ENCODE measurements at regions not wholly inside any gene's neighbourhood (a gene's known extent, or its start where the extent isn't known, plus 50 kb on each side); places are given as distances from the start of the nearest gene placed in this dataset.
A peak's percentile ranks its signal among the peaks of the same experiment; 100 is the strongest.

DNA sequence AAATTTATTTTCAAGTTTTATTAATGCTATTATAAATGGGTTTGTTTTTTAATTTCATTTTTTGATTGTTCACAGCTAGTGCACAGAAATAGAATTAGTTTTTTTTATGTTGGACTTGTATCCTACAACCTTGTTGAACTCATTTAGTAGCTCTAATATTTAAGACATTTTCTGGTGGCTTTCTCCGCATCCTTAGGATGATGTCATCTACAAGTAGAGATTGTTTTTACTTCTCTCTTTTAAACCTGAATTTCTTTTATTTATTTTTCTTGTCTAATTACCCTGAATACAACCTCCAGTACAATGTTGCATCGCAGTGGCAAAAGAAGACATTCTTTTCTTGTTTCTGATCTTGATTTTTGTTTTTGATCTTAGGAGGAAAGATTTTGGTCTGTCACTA, 142.6 kb upstream of the PRDM1 start:
- POLR2A ChIA-PET = no interaction called here
- ATAC-seq = no peak
- Mint-ChIP-seq H3K9me3 (no peaks in the 10 kb centered on the region), H3K4me1 (peaks cover 0 to 4% (median 2%) of the 10 kb centered on the region in 4 donors), H3K27me3 (peaks cover 3 to 45% (median 13%) of the 10 kb centered on the region in 5 donors), H3K27ac (no peak overlapping the region), H3K36me3 (no peaks in the 10 kb centered on the region), H3K4me3 (no peak overlapping the region)
- no peak for DNase-seq

DNA sequence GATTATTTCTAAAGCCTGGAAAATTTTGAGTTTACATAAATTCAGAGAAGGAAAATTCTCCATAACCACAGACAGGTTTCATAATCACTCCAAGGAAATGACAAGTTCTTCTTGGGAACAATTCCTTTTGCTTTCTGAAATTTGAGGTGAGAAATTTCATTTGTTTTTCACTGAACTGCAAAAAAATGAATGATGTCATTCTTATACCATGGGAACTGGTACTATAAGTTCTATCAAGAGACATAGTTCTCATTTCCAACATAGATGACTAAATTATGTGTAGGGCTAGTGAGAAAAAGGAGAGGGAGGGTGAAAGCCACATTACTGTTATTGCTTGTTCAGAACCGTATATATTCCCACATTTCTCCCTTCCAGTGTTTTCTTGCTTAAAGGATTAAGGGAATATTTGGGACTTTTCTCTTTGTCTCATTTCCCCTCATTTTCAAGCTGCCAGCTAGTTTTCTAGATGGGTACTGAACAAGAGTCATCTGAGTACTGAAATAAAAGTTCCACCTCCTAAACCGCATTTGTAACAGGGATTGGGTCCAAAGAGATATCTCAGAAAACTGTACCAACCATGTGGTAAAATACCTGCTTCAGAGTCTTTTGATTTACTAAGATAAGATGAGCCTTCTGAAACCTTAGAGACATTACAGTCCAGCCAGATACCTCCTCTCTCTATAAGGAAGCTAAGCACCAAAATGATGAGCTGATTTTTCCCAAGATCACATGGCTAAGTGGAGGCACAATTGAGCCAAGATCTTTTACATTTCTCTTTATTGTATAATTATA, 144.3 kb upstream of the PRDM1 start:
- DNase-seq (no peak), ATAC-seq (no peak)
- no peak overlapping the region for H3K4me3 Mint-ChIP-seq
- no peaks in the 10 kb centered on the region for H3K9me3 Mint-ChIP-seq
- peaks cover 0 to 4% (median 2%) of the 10 kb centered on the region in 4 donors for H3K4me1 Mint-ChIP-seq
- H3K36me3 Mint-ChIP-seq = no peaks in the 10 kb centered on the region
- peaks cover 4 to 54% (median 18%) of the 10 kb centered on the region in 5 donors for H3K27me3 Mint-ChIP-seq
- POLR2A ChIA-PET = no interaction called here
- no peak overlapping the region for H3K27ac Mint-ChIP-seq

- Mint-ChIP-seq H3K4me3 (no peak overlapping the region), H3K27me3 (peaks cover 4 to 46% (median 14%) of the 10 kb centered on the region in 5 donors), H3K36me3 (no peaks in the 10 kb centered on the region), H3K9me3 (no peaks in the 10 kb centered on the region), H3K27ac (no peak overlapping the region), H3K4me1 (peaks cover 0 to 4% (median 2%) of the 10 kb centered on the region in 4 donors)
- POLR2A ChIA-PET = no interaction called here
- no peak for ATAC-seq
- no peak for DNase-seq
Observed at GRCh38 chr6:105940990-105941389, 145.1 kb upstream of the PRDM1 start.

GRCh38 chr6:105936972-105937371, 149.2 kb upstream of the PRDM1 start:
- H3K36me3 Mint-ChIP-seq = no peaks in the 10 kb centered on the region
- H3K4me1 Mint-ChIP-seq = peaks cover 0 to 1% (median 0%) of the 10 kb centered on the region in 4 donors
- H3K27ac Mint-ChIP-seq = no peak overlapping the region
- H3K4me3 Mint-ChIP-seq = no peak overlapping the region
- DNase-seq = no peak
- no peaks in the 10 kb centered on the region for H3K9me3 Mint-ChIP-seq
- H3K27me3 Mint-ChIP-seq = peaks cover 4 to 32% (median 5%) of the 10 kb centered on the region in 5 donors
- POLR2A ChIA-PET = no interaction called here
- ATAC-seq = no peak

DNA sequence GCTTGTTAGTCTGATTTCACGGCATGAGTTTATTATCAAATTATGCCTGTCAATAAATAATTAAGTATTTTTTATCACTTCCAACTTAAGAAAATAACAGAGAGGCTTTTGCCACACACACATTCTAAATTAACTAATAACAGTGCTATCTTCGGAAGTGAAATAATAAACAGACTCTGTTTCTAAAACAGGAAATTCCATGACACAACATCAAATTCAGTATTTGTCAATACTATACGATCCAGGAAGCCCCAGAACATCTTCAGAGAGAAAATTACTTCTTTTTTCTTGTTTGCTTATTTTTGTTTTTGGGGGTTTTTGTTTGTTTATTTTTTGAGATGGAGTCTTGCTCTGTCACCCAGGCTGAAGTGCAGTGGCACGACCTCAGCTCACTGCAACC, 150.7 kb upstream of the PRDM1 start:
- DNase-seq (no peak), ATAC-seq (no peak)
- Mint-ChIP-seq H3K4me3 (no peak overlapping the region), H3K27me3 (peaks cover 2 to 23% (median 5%) of the 10 kb centered on the region in 5 donors), H3K27ac (no peak overlapping the region), H3K9me3 (no peaks in the 10 kb centered on the region), H3K4me1 (peaks cover 0 to 1% (median 0%) of the 10 kb centered on the region in 4 donors), H3K36me3 (no peaks in the 10 kb centered on the region)
- POLR2A ChIA-PET = no interaction called here

- POLR2A ChIA-PET = no interaction called here
- no peak for ATAC-seq
- no peak overlapping the region for H3K4me3 Mint-ChIP-seq
- H3K9me3 Mint-ChIP-seq = no peaks in the 10 kb centered on the region
- no peak overlapping the region for H3K27ac Mint-ChIP-seq
- H3K4me1 Mint-ChIP-seq = peaks cover 0 to 1% (median 0%) of the 10 kb centered on the region in 4 donors
- no peaks in the 10 kb centered on the region for H3K36me3 Mint-ChIP-seq
- DNase-seq = no peak
- H3K27me3 Mint-ChIP-seq = peaks cover 2 to 22% (median 9%) of the 10 kb centered on the region in 5 donors
Observed at GRCh38 chr6:105934708-105935107, 151.4 kb upstream of the PRDM1 start.

GRCh38 chr6:105932440-105932839, 153.7 kb upstream of the PRDM1 start:
- H3K4me3 Mint-ChIP-seq = no peak overlapping the region
- H3K36me3 Mint-ChIP-seq = no peaks in the 10 kb centered on the region
- ATAC-seq (no peak), DNase-seq (no peak)
- H3K9me3 Mint-ChIP-seq = no peaks in the 10 kb centered on the region
- no peak overlapping the region for H3K27ac Mint-ChIP-seq
- H3K4me1 Mint-ChIP-seq = no peaks in the 10 kb centered on the region
- POLR2A ChIA-PET = no interaction called here
- peaks cover 0 to 4% (median 0%) of the 10 kb centered on the region in 5 donors for H3K27me3 Mint-ChIP-seq

DNA sequence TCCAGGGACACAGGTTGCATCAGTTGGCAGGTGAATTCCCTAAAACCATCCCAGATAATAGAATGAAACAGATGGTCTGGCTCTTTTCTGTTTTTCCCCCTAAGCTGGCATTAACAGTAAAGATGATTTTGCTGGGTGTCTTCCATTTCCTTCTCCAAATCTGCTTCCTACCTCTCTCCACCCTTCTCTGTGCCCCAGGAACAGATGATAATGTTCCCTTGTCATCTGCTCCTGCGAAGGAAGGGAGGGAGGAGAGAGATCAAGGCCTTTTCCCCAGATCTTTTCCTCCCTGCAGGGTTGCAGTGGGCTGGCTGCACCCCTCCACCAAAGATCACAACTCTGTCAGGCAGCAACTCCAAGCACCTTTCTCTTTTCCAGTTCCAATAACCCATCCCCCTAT, 156.5 kb upstream of the PRDM1 start:
- H3K27me3 Mint-ChIP-seq = peaks cover 0 to 7% (median 4%) of the 10 kb centered on the region in 5 donors
- H3K27ac Mint-ChIP-seq = peak overlapping the region in 2 of 10 donors; percentile 2 to 36
- no peak for ATAC-seq
- DNase-seq = no peak
- no peaks in the 10 kb centered on the region for H3K36me3 Mint-ChIP-seq
- H3K4me1 Mint-ChIP-seq = no peaks in the 10 kb centered on the region
- H3K4me3 Mint-ChIP-seq = no peak overlapping the region
- H3K9me3 Mint-ChIP-seq = no peaks in the 10 kb centered on the region
- POLR2A ChIA-PET = no interaction called here

DNA sequence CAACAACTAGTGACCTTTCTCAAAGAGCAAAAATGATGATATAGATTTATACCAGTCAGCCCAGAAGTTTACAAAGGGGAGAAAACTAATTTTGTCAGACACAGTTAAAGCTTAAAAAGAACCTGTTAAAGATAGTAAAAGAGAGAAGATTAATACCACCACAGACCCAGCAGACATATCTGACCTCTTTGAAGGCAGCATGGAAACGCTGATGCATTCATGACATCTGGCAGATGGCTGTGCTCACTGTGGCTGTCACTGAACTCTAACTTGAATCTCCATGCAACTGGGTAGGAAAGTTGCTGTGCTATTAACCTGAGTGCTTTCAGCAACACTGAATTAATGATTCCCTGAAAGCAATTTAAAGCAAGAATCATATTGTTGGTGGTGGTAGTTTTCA, 159.8 kb upstream of the PRDM1 start:
- no peak overlapping the region for H3K27ac Mint-ChIP-seq
- H3K27me3 Mint-ChIP-seq = peaks cover 2 to 11% (median 10%) of the 10 kb centered on the region in 5 donors
- H3K4me3 Mint-ChIP-seq = no peak overlapping the region
- no peaks in the 10 kb centered on the region for H3K9me3 Mint-ChIP-seq
- ATAC-seq (no peak), DNase-seq (no peak)
- H3K4me1 Mint-ChIP-seq = no peaks in the 10 kb centered on the region
- no peaks in the 10 kb centered on the region for H3K36me3 Mint-ChIP-seq
- POLR2A ChIA-PET = no interaction called here

DNA sequence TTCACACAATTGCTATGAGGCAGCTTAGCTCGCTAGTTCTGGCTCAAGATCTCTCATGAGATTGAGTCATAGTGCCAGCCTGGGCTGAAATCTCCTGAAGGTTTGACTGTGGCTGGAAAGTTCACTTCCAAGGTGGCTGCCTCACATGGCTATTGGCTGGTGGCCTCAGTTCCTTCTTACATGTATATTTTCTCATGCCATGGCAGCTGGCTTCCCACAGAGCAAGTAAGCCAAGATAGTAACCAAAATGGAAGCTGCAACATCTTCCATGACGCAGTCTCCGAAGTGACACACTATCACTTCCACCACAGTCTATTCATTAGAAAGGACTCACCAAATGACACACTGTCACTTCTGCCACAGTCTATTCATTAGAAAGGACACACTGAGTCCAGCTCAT, 160.4 kb upstream of the PRDM1 start:
- no peaks in the 10 kb centered on the region for H3K9me3 Mint-ChIP-seq
- no peaks in the 10 kb centered on the region for H3K4me1 Mint-ChIP-seq
- H3K27ac Mint-ChIP-seq = no peak overlapping the region
- no peaks in the 10 kb centered on the region for H3K36me3 Mint-ChIP-seq
- no peak overlapping the region for H3K4me3 Mint-ChIP-seq
- POLR2A ChIA-PET = no interaction called here
- peaks cover 2 to 11% (median 10%) of the 10 kb centered on the region in 5 donors for H3K27me3 Mint-ChIP-seq
- no peak for DNase-seq
- no peak for ATAC-seq

- Mint-ChIP-seq H3K9me3 (no peaks in the 10 kb centered on the region), H3K4me1 (no peaks in the 10 kb centered on the region), H3K27ac (no peak overlapping the region), H3K27me3 (peaks cover 6 to 14% (median 11%) of the 10 kb centered on the region in 5 donors), H3K36me3 (no peaks in the 10 kb centered on the region), H3K4me3 (no peak overlapping the region)
- ATAC-seq (no peak), DNase-seq (no peak)
- POLR2A ChIA-PET = no interaction called here
Observed at GRCh38 chr6:105921781-105922180, 164.4 kb upstream of the PRDM1 start.

- POLR2A ChIA-PET = no interaction called here
- Mint-ChIP-seq H3K36me3 (peaks cover 0 to 4% (median 0%) of the 10 kb centered on the region in 3 donors), H3K27me3 (peaks cover 6 to 11% (median 7%) of the 10 kb centered on the region in 5 donors), H3K27ac (no peak overlapping the region), H3K4me3 (no peak overlapping the region), H3K9me3 (no peaks in the 10 kb centered on the region), H3K4me1 (no peaks in the 10 kb centered on the region)
- DNase-seq (no peak), ATAC-seq (no peak)
Observed at GRCh38 chr6:105920071-105920470, 166.1 kb upstream of the PRDM1 start.

DNA sequence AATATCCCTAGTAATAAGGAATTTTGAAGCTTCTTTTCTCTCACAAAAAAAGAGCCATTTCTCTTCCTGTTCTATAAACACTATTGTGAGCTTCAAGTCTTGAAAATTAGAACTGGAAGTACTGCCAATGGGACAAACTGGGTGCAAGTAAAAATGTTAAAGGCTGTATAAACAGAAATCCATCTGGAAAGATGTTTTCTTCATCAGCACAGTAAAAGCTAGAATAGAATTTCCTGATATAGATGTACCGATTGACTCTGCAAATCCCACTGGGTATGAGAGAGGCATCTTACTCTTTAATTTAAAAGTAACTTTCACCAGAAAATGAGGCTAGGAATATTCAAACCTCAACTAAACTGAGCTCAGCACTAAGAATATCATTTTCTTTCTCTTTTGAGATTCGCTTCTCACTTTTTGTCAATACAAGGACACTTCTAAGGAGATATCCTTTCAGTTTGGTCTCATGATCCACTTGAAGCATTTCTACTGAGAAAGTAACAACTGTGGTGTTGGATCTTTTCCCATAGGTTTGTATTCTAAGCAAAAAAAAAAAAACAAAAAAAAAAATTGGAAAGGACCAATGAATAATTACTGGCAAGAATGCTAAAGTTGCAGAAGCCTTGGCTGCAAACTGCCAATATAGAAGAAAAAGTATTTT, 169.0 kb upstream of the PRDM1 start:
- DNase-seq (no peak), ATAC-seq (no peak)
- H3K27ac Mint-ChIP-seq = no peak overlapping the region
- no peaks in the 10 kb centered on the region for H3K4me1 Mint-ChIP-seq
- H3K9me3 Mint-ChIP-seq = no peaks in the 10 kb centered on the region
- peaks cover 0 to 4% (median 0%) of the 10 kb centered on the region in 3 donors for H3K36me3 Mint-ChIP-seq
- no peak overlapping the region for H3K4me3 Mint-ChIP-seq
- POLR2A ChIA-PET = no interaction called here
- peaks cover 4 to 11% (median 8%) of the 10 kb centered on the region in 5 donors for H3K27me3 Mint-ChIP-seq
